ENCODE measurements at regions not wholly inside any gene's neighbourhood (a gene's known extent, or its start where the extent isn't known, plus 50 kb on each side); places are given as distances from the start of the nearest gene placed in this dataset.
"Not testable (repeated sequence)": the region's sequence is repeated elsewhere in the genome, so short reads cannot be mapped to it uniquely, and the experiment has no call there.

DNA sequence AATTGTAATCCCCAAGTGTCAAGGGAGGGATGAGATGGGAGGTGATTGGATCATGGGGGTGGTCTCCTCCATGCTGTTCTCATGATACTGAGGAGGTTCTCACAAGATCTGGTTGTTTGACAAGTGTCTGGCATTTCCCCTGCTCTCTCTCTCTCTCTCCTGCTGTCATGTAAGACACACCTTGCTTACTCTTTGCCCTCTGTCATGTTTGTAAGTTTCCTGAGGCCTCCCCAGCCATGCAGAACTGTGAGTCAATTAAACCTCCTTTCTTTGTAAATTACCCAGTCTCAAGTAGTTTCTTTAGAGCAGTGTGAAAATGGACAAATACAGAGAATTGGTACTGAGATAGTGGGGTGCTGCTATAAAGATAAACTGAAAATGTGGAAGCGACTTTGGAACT, 207.9 kb downstream of the HINT1 start:
- DNase-seq (ENCODE audit: low read depth, low spot score) = no peak

DNA sequence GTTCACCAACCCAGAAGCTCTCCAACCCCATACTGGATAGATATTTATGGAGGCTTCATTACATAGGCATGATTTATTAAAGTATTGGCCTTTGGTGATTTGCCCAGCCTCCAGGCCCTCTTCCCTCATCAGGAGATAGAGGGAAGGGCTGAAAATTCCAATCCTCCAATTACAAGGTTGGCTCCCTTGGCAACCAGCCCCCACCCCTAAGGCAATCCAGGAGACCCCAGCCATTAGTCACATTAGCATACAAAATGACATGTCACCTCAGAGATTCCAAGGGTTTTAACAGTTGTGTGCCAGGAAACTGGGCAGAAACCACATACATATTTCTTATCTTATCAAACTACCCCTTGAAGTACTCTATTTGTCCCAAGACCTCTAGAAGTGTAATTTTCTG, 210.0 kb downstream of the HINT1 start:
- no peak for DNase-seq (ENCODE audit: low read depth, low spot score)

DNA sequence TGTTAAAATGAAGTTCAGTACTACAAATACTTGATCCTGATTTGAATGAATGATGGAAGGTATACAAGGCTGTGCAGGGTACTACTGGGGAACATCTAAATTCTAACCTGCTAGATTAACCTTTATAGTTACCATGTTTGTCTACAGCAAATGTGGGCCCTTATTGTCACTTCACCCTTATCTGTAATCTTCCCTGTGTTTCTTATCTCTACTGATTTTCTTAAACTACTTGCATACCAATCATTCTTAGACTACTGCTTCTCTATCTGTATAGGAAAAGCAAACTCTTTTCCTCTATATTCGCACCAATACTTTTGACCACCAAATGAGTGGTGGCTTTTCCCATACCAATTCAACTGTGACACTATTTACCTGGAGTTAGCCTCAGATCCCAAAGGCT, 210.7 kb downstream of the HINT1 start:
- DNase-seq (ENCODE audit: low read depth, low spot score) = no peak

DNA sequence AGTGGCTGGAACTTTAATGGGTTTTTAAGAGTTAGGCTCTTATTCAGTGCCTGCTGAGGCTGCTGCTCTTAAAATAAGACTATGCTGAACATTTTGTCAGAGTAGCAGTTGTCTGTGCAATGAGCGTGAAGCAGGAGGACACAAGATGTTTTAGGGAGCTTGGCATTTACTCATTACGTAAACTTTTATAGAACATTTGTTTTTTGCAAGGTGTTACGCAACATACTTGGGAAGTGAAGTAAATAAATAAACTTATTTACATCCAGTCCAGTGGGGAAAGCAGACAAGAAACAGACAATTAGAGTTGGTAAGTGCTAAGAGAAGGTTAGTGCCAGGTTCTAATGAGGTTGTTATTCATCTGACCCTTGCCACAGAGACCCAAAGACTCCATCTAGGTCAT, 226.0 kb downstream of the HINT1 start:
- DNase-seq (ENCODE audit: low read depth, low spot score) = no peak

DNA sequence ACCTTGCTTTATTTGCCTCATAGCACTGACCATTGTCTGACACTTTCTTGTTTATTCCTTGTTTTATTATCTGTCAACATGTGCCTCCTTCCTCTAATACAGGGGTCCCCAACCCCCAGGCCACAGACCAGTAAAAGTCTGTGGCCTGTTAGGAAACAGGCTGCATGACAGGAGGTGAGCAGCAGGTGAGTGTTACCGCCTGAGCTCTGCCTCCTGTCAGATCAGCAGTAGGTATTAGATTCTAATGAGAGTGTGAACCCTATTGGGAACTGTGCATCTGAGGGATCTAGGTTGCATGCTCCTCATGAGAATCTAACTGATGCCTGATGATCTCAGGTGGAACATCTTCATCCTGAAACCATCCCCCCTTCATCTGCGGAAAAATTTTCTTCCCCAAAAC, 228.0 kb downstream of the HINT1 start:
- DNase-seq (ENCODE audit: low read depth, low spot score) = no peak

DNA sequence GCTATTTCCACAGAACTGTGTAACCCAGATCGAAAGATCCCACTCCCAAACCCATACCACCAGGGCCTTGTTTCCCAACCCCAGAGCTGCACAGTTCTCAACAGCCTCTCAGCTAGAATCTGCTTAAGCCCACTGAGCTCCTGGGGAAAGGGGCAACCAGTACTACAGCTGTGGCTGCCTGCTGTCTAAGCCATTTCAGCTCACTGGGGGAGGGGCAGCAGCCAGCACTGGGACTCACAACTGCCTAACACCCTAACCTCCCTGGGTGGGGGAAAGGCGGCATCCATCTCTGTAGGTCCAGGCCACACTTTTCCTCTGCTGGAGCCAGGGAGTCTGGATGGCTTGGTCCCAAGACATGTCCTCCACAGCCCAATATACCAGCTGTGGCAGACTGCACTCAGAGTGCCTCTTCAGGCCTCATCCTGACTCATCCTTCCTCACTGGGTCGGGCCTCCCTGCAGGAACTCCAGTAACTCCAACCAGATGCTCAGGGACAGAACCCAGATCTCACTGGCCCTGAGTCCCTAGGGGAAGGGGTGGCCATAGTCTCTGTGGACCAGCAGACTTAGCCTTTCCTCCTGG, 241.4 kb downstream of the HINT1 start:
- DNase-seq (ENCODE audit: low read depth, low spot score) = no peak

DNA sequence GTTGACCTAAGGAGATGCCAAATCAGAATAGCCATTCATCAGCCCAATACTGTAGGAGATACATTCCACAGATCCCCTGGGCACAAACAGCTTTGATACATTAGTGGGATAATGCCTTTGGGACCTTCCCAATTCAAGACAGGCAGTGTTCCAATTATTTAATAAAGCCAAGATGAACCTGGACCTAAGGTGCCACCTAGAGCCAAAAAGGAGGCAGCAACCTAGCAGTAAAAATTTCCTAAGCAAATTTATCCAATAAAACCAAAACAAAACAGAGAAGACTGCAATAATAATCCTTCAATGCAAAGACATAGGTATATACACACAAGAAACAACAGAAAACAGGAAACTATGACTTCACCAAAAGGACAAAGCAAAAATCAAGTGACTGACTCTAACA, 253.0 kb downstream of the HINT1 start:
- DNase-seq (ENCODE audit: low read depth, low spot score) = no peak

DNA sequence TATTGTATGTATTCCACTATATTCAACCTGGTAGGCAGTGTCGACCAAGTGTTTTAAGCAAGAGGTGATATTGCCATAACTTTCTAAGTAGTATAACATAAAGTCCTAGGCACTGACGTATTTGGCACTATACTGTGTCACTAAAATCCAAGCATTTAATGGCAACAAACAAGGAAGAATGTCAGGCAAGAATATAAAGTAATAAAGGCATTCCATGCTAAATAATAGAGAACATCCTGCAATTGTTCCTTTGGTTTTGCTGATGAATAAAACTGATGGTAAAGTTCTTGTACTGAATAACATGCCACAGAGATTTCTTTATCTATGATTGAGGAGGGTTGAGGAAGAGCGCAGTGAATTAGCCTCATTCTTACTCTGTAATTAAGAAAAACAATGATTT, 256.9 kb downstream of the HINT1 start:
- DNase-seq (ENCODE audit: low read depth, low spot score) = no peak

DNA sequence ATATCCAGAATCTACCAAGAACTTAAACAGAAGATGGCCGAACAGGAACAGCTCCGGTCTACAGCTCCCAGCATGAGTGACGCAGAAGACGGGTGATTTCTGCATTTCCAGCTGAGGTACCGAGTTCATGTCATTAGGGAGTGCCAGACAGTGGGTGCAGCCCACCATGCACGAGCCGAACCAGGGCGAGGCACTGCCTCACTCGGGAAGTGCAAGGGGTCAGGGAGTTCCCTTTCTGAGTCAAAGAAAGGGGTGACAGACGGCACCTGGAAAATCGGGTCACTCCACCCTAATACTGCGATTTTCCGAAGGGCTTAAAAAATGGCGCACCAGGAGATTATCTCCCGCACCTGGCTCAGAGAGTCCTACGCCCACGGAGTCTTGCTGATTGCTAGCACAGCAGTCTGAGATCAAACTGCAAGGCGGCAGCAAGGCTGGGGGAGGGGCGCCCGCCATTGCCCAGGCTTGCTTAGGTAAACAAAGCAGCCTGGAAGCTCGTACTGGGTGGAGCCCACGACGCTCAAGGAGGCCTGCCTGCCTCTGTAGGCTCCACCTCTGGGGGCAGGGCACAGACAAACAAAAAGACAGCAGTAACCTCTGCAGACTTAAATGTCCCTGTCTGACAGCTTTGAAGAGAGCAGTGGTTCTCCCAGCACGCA, 267.4 kb downstream of the HINT1 start:
- DNase-seq (ENCODE audit: low read depth, low spot score) = not testable (repeated sequence)

DNA sequence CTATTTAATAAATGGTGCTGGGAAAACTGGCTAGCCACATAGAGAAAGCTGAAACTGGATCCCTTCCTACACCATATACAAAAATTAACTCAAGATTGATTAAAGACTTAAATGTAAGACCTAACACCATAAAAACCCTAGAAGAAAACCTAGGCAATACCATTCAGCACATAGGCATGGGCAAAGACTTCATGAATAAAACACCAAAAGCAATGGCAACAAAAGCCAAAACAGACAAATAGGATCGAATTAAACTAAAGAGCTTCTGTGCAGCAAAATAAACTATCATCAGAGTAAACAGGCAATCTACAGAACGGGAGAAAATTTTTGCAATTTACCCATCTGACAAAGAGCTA, 267.9 kb downstream of the HINT1 start:
- DNase-seq (ENCODE audit: low read depth, low spot score) = not testable (repeated sequence)

DNA sequence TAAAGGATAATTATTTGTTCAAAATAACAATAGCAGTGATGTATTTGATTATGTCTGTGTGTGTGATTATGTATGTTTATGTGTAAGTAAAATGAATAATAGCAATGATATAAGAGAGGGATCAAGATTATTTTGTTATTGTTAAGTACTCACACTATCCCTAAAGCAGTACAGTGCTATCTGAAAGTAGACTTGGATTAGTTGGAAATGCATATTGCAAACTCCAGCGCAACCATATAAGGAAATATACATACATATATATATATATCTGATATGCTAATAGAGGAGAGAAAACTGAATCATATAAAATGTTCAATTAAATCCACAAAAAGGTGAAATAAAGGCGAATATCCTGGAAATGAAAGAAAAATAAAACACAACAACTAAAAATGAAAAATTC, 268.4 kb downstream of the HINT1 start:
- DNase-seq (ENCODE audit: low read depth, low spot score) = no peak

DNA sequence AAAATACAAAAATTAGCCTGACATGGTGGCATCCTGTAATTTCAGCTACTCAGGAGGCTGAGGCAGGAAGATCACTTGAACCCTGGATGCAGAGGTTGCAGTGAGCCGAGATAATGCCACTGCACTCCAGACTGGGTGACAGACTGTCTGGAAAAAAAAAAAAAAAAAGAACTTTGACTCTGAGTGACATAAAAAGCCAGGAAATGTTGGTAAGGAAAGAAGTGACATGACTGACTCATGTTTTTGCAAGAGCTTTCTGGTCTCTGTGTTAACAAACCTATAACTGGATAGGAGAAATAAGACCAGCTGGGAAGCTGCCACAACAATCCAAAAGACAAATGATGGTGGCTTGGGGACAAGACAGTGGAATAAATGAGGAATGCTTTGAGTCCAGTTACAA, 272.1 kb downstream of the HINT1 start:
- no peak for DNase-seq (ENCODE audit: low read depth, low spot score)

DNA sequence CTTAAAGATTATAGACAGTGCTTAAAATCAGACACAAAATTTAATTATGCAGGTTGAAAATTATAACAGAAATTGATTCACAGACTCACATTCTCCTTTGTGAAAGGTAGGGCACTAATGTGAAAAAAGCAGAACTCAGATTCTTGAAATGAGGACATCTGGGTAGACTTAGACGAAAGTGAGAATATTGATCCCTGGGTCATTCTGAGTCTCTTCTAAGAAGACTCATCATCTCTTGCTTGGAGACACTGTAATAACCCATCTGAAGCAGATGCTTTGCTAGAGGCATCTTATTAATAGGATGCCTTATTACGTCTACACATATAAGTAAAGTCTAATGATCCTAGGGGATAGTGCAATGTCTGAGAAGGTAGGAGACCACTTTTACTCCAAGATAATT, 274.4 kb downstream of the HINT1 start:
- no peak for DNase-seq (ENCODE audit: low read depth, low spot score)

DNA sequence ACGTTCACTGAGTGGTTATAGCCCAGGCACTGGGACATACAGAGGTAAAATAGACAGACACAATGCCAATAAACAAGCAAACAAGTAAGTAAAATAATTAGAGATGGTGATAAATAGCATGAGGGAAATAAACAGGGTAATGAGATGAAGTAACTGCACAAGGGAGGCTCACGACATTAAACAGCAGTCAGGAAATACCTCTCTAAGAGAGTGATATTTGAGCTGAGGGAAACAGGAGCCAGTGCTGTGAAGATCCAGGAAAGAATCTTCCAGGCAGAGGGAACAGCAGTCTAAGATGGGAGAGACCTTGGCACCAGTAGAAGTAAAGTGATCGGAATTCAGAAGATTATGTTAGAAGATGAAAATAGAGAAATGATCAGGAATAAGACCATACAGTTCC, 279.4 kb downstream of the HINT1 start:
- no peak for DNase-seq (ENCODE audit: low read depth, low spot score)

DNA sequence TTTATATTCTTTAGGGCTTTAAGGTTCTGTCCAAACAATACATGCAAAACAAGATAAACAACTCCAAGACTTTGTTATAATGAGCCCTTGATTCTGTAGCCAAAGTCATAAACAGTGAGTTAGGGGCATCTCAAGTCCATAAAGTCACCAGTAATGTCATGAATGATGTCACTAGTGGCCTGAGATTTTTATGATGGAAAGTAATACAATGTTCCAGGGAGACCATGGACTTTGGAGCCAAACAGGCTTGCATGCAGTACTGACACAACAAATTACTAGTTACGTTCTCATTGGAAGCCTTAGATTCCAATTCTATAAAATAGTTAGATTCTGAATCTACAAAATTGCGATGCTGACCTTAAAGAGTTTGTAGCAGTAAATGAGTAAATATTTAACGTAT, 280.0 kb downstream of the HINT1 start:
- DNase-seq (ENCODE audit: low read depth, low spot score) = no peak

DNA sequence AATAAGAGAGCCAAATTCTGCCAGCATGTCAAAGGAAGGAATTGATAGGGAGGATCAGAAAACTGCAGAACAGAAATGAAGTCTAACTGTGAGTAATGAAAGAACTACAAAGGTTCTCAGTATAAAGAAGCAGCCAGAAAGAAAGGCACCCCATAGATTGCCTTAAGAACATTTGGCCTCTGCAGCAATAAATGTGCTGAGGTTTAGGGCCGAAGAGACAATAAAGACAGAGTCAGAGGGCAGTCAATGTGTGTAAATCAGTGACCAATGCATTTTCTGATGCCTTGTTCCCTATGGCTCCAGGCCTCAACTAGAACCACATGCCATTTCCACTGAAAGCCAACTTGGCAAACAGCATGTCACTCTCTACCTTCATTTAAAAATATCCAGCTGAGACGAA, 281.0 kb downstream of the HINT1 start:
- DNase-seq (ENCODE audit: low read depth, low spot score) = no peak

DNA sequence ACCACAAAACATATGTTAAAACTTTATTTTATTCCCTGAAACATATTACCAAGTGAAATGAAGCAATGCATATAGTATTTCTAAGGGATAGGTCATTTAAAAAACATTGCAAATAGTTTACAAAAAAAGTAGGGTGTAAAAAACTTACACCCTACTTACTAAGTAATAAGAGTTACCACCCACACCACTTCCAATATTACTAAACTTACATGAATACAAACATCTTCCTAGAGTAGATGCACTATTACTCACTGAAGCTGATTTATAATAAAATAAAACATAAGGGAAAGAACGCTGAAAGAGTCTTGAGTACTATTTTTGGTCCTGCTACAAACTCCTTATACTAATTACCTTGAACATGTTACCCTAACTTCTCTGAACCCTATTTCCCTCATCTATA, 289.4 kb downstream of the HINT1 start:
- no peak for DNase-seq (ENCODE audit: low read depth, low spot score)

DNA sequence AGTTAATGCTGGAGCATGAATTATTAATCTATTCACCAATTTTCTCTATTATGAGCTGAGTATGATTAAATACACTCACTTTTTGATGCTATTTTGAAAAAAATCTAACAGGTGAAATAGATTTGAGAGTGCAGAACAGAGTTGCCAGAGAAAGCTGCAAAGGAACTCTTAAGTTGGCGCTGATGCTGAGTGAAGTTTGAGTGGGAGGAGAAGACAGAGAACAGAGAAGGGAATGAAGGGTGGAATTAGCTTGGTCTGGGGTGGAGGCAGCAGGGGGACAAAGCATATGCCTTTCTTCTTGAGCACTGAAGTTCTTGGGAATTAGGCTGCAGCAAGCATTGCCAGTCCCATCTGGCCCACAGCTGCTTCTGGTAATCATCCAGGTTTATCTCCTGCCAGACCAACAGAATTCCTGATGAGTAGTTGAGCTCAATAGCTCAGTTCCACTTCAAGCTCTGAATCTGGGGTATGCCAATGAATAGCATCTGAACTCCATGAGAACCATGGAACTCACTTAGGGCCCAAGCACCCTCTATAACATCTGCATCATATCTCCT, 290.1 kb downstream of the HINT1 start:
- DNase-seq (ENCODE audit: low read depth, low spot score) = no peak

DNA sequence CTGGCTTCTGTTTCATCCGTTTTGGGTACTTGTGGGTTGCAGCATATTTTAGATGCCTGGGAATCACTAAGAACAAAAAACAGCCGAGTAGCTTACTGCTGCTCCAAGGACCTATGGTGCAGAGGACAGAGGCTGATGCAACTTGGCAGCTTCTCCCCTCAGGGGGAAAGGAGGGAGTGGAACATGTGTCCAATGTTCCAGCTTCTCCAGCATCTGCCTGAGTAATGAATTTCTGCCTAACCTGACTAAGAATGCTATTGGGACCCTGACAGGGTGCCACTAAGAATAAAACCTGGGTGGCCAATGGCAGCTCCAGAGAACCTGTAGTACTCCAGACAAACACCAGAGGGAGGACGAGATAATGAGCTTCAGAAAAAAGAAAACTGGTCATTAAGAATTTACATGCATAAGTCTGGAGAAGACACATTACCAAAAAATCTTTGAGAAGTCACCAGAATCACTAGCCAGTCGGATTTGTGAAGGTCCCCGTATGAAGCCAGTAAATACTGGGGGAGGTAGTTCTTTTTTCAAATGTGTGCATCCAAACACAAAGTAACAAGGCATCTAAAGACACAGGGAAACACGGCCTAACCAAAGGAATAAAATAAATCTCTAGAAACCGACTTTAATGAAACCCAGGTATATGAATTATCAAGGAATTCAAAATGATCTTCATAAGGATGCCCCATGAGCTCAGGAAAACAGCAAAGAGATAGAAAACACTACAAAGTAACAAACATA, 293.5 kb downstream of the HINT1 start:
- no peak for DNase-seq (ENCODE audit: low read depth, low spot score)

DNA sequence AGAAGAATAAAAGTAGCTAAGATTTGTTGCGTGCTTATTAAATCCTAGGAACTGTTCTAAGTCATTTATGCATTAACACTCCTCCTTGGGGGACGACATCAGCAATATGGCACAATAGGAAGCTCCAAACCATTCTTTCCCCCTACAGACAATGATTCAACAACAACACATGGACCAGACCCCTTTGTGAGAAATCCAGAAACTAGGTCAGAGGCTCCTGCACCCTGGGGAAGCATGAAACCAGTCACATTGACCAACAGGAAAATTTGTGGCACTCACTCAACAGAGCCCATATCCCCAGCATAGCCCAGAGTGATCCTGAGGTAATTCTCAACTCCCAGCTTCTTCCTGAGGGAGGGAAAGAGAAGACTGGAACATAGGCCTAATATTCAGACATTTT, 294.4 kb downstream of the HINT1 start:
- no peak for DNase-seq (ENCODE audit: low read depth, low spot score)

DNA sequence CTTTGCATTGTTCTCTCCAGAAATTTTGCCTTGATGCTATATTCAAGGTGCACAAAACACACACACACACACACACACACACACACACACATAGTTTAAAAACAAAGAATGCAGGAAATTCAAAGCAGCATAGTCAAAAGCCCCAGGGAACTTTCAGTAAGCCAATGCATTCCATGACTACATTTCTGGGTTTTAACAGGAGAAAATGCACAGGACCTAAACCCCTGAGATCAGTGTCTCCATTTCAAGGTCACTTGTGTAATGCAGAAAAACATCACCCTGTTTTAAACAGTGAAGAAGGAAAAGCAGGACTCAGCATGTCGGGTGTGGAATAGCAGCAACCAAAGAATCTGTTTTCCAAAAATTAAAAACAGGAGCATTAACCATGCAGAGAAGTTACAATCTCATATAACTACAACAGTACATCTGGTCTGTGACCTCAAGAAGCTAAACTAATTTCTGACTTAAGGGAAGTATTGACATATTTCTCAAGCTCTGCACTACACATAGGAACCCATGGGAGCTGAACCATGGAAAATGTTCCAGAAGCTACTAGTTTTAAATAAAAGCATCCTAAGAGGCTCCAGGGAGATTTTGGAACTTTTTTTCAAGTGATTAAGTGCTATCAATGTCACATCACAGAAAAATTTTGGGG, 296.7 kb downstream of the HINT1 start:
- DNase-seq (ENCODE audit: low read depth, low spot score) = no peak

DNA sequence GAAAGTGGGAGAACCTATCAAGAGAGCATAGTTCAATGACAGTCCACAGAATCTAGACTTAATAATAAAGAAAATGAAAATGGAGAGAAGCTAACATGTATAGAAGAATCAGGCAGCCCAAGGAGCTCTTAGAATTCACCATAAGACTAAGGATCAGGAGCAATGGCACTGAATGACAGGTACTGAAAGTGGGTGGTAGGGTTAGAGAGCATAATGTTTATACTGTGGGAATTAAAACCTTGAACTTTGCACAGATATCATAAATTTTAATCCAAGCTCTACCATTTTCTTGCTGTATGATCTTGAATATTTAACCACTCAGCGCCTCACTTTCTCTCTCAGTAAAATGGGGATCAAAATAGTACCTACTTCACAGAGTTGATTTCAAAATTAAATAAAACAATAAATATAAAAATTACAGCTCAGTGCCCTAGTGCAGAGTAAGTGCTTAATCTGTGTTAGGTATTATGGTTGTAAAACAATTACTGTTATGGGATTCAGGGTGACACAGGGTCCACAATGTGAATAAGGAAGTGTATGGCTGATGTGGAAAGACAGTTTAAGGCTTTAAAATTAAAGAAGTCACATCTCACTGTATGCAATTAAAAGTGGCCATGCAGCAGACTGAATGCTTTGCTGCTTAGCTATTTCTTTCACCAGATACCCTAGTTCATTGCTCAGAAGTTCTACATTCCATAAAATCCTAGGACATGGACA, 319.8 kb downstream of the HINT1 start:
- no peak for DNase-seq (ENCODE audit: low read depth, low spot score)

All from brain pericyte (primary cell).